ENCODE measurements at regions not wholly inside any gene's neighbourhood (a gene's known extent, or its start where the extent isn't known, plus 50 kb on each side); places are given as distances from the start of the nearest gene placed in this dataset.

DNA sequence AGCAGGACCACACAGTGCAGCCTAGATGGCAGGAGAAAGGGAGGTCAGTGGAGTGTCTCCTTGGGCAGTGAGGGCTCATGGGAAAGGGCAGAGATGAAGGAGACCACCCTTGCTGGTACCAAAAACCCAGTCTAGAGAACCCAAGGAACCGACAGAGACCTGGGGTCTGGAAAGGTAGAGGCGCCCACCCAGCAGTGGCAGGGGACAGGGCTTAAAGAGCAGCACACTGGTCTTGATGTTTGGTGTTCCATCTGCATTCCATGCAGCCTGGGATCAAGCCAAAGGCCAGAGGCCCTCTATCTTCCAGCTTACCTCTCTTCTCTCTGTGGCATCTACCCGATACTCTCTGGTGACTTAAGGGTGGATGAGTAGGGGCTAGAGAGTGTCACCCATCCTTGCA, 127.5 kb downstream of the PJA1 start:
- Histone ChIP-seq H3K4me1 (ENCODE audit: control insufficient read depth, insufficient read depth, low read length, poor library complexity, severe bottlenecking) (peaks cover 1% of the 10 kb centered on the region), H3K36me3 (ENCODE audit: control insufficient read depth, insufficient read depth, low read length) (no peaks in the 10 kb centered on the region), H3K4me3 (ENCODE audit: extremely low read depth, insufficient read depth, low read length, poor library complexity, severe bottlenecking) (no peak overlapping the region), H3K27ac (ENCODE audit: low read depth, low read length, severe bottlenecking) (no peak overlapping the region), H3K9me3 (ENCODE audit: control insufficient read depth, low read length) (no peaks in the 10 kb centered on the region)
- 100% methylated on average over 2 of the region's 3 CpGs for WGBS, 2 experiments (ENCODE audit: insufficient coverage in 2 of 2)

DNA sequence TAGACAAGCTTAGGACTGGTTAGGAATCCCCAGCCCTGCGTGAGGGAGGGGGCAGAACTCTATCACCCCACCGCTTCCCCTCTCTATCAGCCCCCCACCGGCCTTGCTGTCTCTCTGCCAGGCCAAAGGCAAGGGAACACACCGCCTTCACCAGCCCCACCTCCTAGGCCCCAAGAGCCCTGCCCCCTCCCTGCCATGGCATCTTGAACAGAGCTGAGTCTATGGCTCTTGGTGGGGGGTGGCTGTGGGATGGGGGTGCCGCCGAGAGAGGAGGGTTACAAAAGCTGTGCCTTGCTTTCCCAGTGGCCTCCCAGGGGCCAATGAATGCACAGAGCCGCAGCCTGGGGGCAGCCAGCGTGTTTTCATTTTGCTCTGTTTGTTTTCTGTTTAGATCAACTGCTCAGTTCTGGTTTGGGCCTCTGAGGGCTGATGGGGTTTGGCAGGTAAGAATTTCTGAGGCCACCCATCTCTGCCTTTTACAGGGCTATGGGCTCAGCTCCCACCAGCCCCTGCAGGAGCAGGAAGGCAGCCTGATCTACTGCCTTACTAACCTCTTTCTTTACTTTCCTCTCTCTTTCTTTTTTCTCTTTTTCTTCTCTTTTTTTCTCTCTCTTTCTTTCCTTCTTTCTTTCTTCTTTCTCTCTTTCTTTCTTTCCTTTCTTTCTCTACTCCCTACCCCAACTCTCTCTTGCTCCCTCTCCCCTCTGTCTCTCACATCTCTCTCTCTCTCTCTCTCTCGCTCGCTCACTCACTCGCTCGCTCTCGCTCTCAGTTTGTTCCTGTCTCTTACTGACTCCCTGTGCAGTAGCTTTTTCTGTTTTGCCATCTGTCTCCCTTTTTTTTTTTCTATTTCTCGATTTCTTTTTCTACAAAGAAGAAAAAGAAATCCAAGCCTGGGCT, 128.3 kb downstream of the PJA1 start:
- Histone ChIP-seq H3K27ac (ENCODE audit: low read depth, low read length, severe bottlenecking) (no peak overlapping the region), H3K4me1 (ENCODE audit: control insufficient read depth, insufficient read depth, low read length, poor library complexity, severe bottlenecking) (peaks cover 6% of the 10 kb centered on the region), H3K4me3 (ENCODE audit: extremely low read depth, insufficient read depth, low read length, poor library complexity, severe bottlenecking) (no peak overlapping the region), H3K36me3 (ENCODE audit: control insufficient read depth, insufficient read depth, low read length) (no peaks in the 10 kb centered on the region), H3K9me3 (ENCODE audit: control insufficient read depth, low read length) (no peaks in the 10 kb centered on the region)
- WGBS, 2 experiments (ENCODE audit: insufficient coverage in 2 of 2): 85 to 87% methylated on average over 6 to 7 of the region's 14 CpGs

DNA sequence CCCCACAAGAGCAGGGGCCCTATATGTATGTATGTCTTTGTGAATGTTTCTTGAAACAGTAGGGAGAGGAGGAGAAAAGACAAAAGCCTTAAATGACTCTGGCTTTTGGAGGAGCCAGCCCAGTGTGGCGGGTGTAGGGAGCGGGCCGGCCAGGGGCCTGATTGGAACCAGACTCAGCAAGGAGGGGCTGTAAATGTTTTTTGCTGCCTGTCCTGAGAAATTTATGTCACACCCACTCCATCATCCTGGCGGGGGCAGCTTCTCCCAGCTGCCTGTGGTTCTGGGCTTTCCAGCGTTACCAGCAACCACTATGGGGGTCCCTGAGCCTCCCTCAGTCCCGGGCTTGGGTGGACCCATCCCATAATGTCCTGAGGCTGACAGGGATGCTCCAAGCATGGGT, 130.8 kb downstream of the PJA1 start:
- no peak overlapping the region for H3K4me3 ChIP-seq (ENCODE audit: extremely low read depth, insufficient read depth, low read length, poor library complexity, severe bottlenecking)
- 71 to 83% methylated on average over 1 of the region's 6 CpGs for WGBS, 2 experiments (ENCODE audit: insufficient coverage in 2 of 2)
- no peaks in the 10 kb centered on the region for H3K36me3 ChIP-seq (ENCODE audit: control insufficient read depth, insufficient read depth, low read length)
- H3K9me3 ChIP-seq (ENCODE audit: control insufficient read depth, low read length): no peaks in the 10 kb centered on the region
- H3K27ac ChIP-seq (ENCODE audit: low read depth, low read length, severe bottlenecking): no peak overlapping the region
- peaks cover 8% of the 10 kb centered on the region for H3K4me1 ChIP-seq (ENCODE audit: control insufficient read depth, insufficient read depth, low read length, poor library complexity, severe bottlenecking)

DNA sequence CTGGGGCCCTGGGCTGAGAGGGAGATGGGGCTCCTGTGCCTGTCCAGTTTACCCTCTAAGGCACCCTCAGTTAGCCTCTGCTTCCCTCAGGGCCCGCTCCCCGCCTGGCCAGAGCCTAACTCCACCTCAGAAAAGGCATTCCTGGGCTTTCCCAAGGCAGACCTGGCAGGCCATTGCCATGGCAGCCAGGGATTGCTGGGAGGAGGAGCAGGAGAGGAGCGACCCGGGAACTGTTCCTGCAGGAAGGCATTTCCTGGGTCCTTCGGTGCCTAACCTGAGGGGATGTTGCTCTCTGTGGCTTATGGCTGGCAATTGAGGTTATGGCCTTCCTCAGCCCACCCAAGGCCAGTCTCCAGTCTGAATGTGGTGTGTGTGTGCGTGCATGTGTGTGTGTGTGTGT, 131.3 kb downstream of the PJA1 start:
- Histone ChIP-seq H3K36me3 (ENCODE audit: control insufficient read depth, insufficient read depth, low read length) (no peaks in the 10 kb centered on the region), H3K4me3 (ENCODE audit: extremely low read depth, insufficient read depth, low read length, poor library complexity, severe bottlenecking) (no peak overlapping the region), H3K4me1 (ENCODE audit: control insufficient read depth, insufficient read depth, low read length, poor library complexity, severe bottlenecking) (peaks cover 8% of the 10 kb centered on the region), H3K9me3 (ENCODE audit: control insufficient read depth, low read length) (no peaks in the 10 kb centered on the region), H3K27ac (ENCODE audit: low read depth, low read length, severe bottlenecking) (peak overlapping the region; percentile 45)
- WGBS, 2 experiments (ENCODE audit: insufficient coverage in 2 of 2): 93% methylated on average over 2 of the region's 6 CpGs; no CpG with 5 or more reads in 1 of the 2 experiments

DNA sequence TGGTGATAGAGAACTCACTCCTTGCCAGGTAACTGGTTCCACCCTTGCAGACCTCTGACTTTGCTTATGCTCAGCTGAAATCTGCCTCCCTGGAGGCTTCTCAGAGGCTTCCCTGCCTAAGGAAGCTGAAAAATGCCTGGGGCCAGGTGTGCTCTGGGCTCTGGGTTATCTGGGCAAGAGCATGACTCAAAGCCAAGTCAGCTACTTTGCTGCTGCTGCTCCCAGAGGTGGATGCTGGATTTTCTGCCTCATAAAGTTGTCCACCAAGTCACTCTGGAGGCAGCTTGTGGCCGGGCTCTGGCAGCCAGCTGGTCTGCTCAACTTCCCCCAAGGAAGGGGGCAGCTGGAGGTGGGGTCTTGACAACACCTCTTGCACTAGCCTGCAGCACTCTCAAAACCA, 132.7 kb downstream of the PJA1 start:
- H3K4me1 ChIP-seq (ENCODE audit: control insufficient read depth, insufficient read depth, low read length, poor library complexity, severe bottlenecking): peaks cover 14% of the 10 kb centered on the region
- H3K4me3 ChIP-seq (ENCODE audit: extremely low read depth, insufficient read depth, low read length, poor library complexity, severe bottlenecking): no peak overlapping the region
- H3K9me3 ChIP-seq (ENCODE audit: control insufficient read depth, low read length): no peaks in the 10 kb centered on the region
- H3K36me3 ChIP-seq (ENCODE audit: control insufficient read depth, insufficient read depth, low read length): no peaks in the 10 kb centered on the region
- no CpG with 5 or more reads among the region's 1 CpG for WGBS, 2 experiments (ENCODE audit: insufficient coverage in 2 of 2)
- H3K27ac ChIP-seq (ENCODE audit: low read depth, low read length, severe bottlenecking): no peak overlapping the region

DNA sequence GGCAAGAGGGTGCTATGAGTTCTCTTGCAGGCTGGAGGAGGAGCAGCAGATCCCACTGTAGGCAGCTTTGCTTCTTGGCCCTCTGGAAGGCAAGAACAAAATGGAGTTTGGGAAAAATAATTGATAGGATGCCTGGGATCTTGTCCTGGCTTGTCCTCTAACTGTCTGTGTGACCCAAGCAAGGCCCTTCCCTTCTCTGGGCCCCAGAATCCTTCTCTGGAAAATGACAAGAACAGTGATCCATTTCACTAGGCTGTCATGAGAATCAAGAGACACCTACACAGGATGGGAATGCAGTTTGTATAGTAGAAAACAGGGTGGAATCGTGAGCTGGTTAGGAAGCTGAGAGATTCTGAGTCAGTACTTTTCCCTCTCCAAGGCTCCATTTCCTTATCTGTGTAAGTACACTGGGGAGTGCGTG, 133.3 kb downstream of the PJA1 start:
- H3K9me3 ChIP-seq (ENCODE audit: control insufficient read depth, low read length): no peaks in the 10 kb centered on the region

DNA sequence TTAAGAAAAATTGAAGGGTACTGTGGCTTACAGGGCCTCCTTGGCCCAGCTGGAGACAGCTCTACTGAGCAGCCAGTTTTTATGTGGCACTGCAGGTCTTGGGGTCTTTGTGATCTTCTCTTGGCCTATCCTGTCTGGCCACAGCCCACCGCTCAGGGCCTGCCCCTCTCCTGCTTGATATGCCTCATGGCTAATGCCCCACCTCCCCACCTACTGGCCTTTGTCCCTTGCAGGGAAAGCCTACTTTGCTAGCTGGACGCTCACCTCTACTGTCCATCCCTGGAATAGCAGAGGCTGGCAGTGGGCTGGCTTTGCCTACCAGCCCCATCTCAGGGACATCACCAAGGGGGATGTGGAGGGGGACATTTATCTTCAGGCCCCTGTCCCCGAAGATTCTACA, 134.1 kb downstream of the PJA1 start:
- 14 to 100% methylated on average over 1 of the region's 3 CpGs for WGBS, 2 experiments (ENCODE audit: insufficient coverage in 2 of 2)
- Histone ChIP-seq H3K36me3 (ENCODE audit: control insufficient read depth, insufficient read depth, low read length) (no peaks in the 10 kb centered on the region), H3K4me3 (ENCODE audit: extremely low read depth, insufficient read depth, low read length, poor library complexity, severe bottlenecking) (no peak overlapping the region), H3K9me3 (ENCODE audit: control insufficient read depth, low read length) (no peaks in the 10 kb centered on the region), H3K4me1 (ENCODE audit: control insufficient read depth, insufficient read depth, low read length, poor library complexity, severe bottlenecking) (peaks cover 20% of the 10 kb centered on the region), H3K27ac (ENCODE audit: low read depth, low read length, severe bottlenecking) (no peak overlapping the region)

More for the DNA sequence above, 133.3 kb downstream of the PJA1 start:
- Histone ChIP-seq H3K36me3 (ENCODE audit: control insufficient read depth, insufficient read depth, low read length) (no peaks in the 10 kb centered on the region), H3K27ac (ENCODE audit: low read depth, low read length, severe bottlenecking) (no peak overlapping the region), H3K4me3 (ENCODE audit: extremely low read depth, insufficient read depth, low read length, poor library complexity, severe bottlenecking) (no peak overlapping the region), H3K4me1 (ENCODE audit: control insufficient read depth, insufficient read depth, low read length, poor library complexity, severe bottlenecking) (peaks cover 20% of the 10 kb centered on the region)
- WGBS, 2 experiments (ENCODE audit: insufficient coverage in 2 of 2): 90 to 100% methylated on average over 1 to 2 of the region's 2 CpGs

DNA sequence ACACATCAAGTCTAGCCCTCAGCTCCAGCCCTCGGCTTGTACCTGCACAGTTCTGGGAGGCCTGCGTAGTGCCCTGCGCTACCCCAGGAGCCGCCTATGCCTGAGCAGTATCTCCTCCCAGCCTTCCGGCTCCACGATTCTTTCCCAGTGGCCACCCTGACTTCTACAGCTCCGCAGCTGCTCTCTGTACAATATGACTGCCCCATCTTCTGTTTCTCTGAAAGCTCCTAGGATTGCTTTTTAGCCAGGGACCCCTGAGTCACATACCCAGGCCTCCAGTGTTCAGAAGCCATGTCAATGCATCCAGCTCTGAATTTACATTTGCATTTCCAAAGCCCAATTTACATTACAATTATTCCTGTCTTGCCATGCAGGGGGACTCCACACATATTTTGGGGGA, 135.5 kb downstream of the PJA1 start:
- Histone ChIP-seq H3K4me1 (ENCODE audit: control insufficient read depth, insufficient read depth, low read length, poor library complexity, severe bottlenecking) (peaks cover 20% of the 10 kb centered on the region), H3K27ac (ENCODE audit: low read depth, low read length, severe bottlenecking) (no peak overlapping the region), H3K9me3 (ENCODE audit: control insufficient read depth, low read length) (no peaks in the 10 kb centered on the region), H3K36me3 (ENCODE audit: control insufficient read depth, insufficient read depth, low read length) (no peaks in the 10 kb centered on the region), H3K4me3 (ENCODE audit: extremely low read depth, insufficient read depth, low read length, poor library complexity, severe bottlenecking) (no peak overlapping the region)
- 60 to 89% methylated on average over 1 to 7 of the region's 7 CpGs for WGBS, 2 experiments (ENCODE audit: insufficient coverage in 2 of 2)

DNA sequence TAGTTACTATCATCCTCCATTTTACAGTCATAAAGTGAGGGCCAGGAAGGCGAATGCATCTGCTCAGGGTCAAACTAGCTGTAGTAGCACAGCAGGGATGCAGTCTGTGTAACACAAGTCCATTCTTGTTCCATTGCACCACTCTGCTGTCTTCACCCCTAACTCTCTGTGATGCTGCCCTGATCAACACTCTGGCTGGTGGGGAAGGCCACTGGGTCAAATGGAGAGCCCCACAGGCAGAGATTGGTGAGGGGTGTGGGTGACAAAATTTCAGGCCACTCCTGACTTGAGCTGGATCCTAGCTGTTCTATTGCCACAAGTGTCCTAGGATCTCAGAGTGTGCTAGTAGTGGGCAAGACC, 136.5 kb downstream of the PJA1 start:
- Histone ChIP-seq H3K9me3 (ENCODE audit: control insufficient read depth, low read length) (no peaks in the 10 kb centered on the region), H3K4me3 (ENCODE audit: extremely low read depth, insufficient read depth, low read length, poor library complexity, severe bottlenecking) (no peak overlapping the region), H3K36me3 (ENCODE audit: control insufficient read depth, insufficient read depth, low read length) (no peaks in the 10 kb centered on the region), H3K4me1 (ENCODE audit: control insufficient read depth, insufficient read depth, low read length, poor library complexity, severe bottlenecking) (peaks cover 23% of the 10 kb centered on the region), H3K27ac (ENCODE audit: low read depth, low read length, severe bottlenecking) (no peak overlapping the region)
- WGBS, 2 experiments (ENCODE audit: insufficient coverage in 2 of 2): 80 to 83% methylated on average over 1 of the region's 1 CpG

DNA sequence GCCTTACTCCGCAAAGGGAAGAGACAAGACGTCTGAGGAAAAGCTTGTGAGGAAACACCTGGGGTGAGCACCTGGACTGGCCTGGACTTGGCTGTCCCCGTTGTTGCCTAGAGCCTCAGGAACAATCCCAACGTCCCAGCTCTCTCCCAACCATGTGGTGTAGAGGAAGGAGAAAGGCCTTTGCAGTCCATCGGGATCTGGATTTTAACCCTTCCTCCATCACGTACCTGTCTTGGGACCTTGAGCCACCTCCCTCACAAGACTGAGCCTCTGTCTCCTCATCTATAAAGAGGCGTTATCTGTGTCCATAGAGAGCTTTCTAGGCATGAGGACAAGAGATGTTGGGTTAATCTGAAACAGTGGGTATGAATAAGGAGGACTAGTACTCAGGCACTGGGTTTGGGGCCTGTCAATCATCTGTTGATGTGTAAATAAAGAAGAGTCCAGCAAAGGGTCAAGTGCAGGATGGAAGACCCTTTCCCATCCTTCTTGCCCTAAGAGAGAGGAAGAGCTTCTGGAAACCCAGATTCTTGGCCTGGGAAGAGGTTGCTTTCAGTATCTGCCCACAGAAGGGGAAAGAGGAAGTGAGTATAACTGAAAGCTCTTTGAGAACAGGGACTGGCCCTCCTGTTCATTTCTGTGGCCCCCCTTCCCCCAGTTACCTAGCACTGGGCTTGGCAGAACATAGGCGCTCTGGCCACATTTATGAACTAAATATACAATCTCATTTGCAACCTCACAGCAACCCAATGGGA, 137.1 kb downstream of the PJA1 start:
- H3K9me3 ChIP-seq (ENCODE audit: control insufficient read depth, low read length): no peaks in the 10 kb centered on the region
- no peak overlapping the region for H3K4me3 ChIP-seq (ENCODE audit: extremely low read depth, insufficient read depth, low read length, poor library complexity, severe bottlenecking)
- no peaks in the 10 kb centered on the region for H3K36me3 ChIP-seq (ENCODE audit: control insufficient read depth, insufficient read depth, low read length)
- 100% methylated on average over 2 of the region's 8 CpGs; no CpG with 5 or more reads in 1 of the 2 experiments for WGBS, 2 experiments (ENCODE audit: insufficient coverage in 2 of 2)
- peaks cover 23% of the 10 kb centered on the region for H3K4me1 ChIP-seq (ENCODE audit: control insufficient read depth, insufficient read depth, low read length, poor library complexity, severe bottlenecking)
- peak overlapping the region; percentile 29 for H3K27ac ChIP-seq (ENCODE audit: low read depth, low read length, severe bottlenecking)
